Astrocyte (in vitro differentiated cells and primary cell): ENCODE measurements at regions not wholly inside any gene's neighbourhood (a gene's known extent, or its start where the extent isn't known, plus 50 kb on each side); places are given as distances from the start of the nearest gene placed in this dataset.
A peak's percentile ranks its signal among the peaks of the same experiment; 100 is the strongest.

Source experiments
- DNase-seq: peaks from one replicate; pipeline ENCODE4 v3.0.0-alpha.2; 2010; ENCODE audit warnings: low read depth
- FAIRE-seq: peaks from 2 replicates; lab custom pipeline; 2011; peaks lifted over from hg19 to GRCh38; lab: Jason Lieb, UNC
- H2AFZ ChIP-seq: 2 replicates; pipeline ENCODE4 v1.6.0; 2012; ENCODE audit warnings: low read depth, low read length, inconsistent platforms
- H3K27ac ChIP-seq: 2 replicates; pipeline ENCODE4 v1.5.1; 2011; ENCODE audit warnings: low read depth, low read length, inconsistent platforms
- H3K27me3 ChIP-seq: 2 replicates; pipeline ENCODE4 v1.6.0; 2011; ENCODE audit warnings: low read length, inconsistent platforms; ENCODE audit not compliant: insufficient read depth
- H3K36me3 ChIP-seq: 2 replicates; pipeline ENCODE4 v1.5.1; 2011; ENCODE audit warnings: low read length, inconsistent platforms; ENCODE audit not compliant: insufficient read depth
- H3K4me1 ChIP-seq: 2 replicates; pipeline ENCODE4 v1.5.1; 2011; ENCODE audit warnings: low read length, inconsistent platforms; ENCODE audit not compliant: insufficient read depth
- H3K4me2 ChIP-seq: 2 replicates; pipeline ENCODE4 v1.6.0; 2012; ENCODE audit warnings: low read length, inconsistent platforms
- H3K4me3 ChIP-seq: 2 replicates; pipeline ENCODE4 v1.5.1; 2011; ENCODE audit warnings: low read depth, mild to moderate bottlenecking, low read length, inconsistent platforms; ENCODE audit not compliant: insufficient read depth
- H3K79me2 ChIP-seq: 2 replicates; pipeline ENCODE4 v1.6.0; 2012; ENCODE audit warnings: mild to moderate bottlenecking, low read length, inconsistent platforms; ENCODE audit not compliant: insufficient read depth
- H3K9ac ChIP-seq: 2 replicates; pipeline ENCODE4 v1.6.0; 2012; ENCODE audit warnings: mild to moderate bottlenecking, low read length, inconsistent platforms
- H3K9me3 ChIP-seq: 2 replicates; pipeline ENCODE4 v1.5.1; 2012; ENCODE audit warnings: low read depth, mild to moderate bottlenecking, low read length, inconsistent platforms; ENCODE audit not compliant: insufficient read depth
- H4K20me1 ChIP-seq: 2 replicates; pipeline ENCODE4 v1.6.0; 2012; ENCODE audit warnings: low read length, inconsistent platforms; ENCODE audit not compliant: insufficient read depth
- H3K27ac Mint-ChIP-seq: one replicate; pipeline ENCODE4 v1.8.0; 2021; ENCODE audit warnings: mild to moderate bottlenecking, mixed read lengths; ENCODE audit not compliant: unreplicated experiment
- H3K27me3 Mint-ChIP-seq: one replicate; pipeline ENCODE4 v1.8.0; 2021; ENCODE audit warnings: low read depth, mixed read lengths; ENCODE audit not compliant: unreplicated experiment
- H3K36me3 Mint-ChIP-seq: one replicate; pipeline ENCODE4 v1.8.0; 2021; ENCODE audit warnings: low read depth, mixed read lengths; ENCODE audit not compliant: unreplicated experiment
- H3K4me1 Mint-ChIP-seq: one replicate; pipeline ENCODE4 v1.8.0; 2021; ENCODE audit warnings: low read depth, mixed read lengths; ENCODE audit not compliant: unreplicated experiment
- H3K4me3 Mint-ChIP-seq: one replicate; pipeline ENCODE4 v1.8.0; 2021; ENCODE audit warnings: mild to moderate bottlenecking, moderate library complexity, mixed read lengths; ENCODE audit not compliant: unreplicated experiment
- H3K9me3 Mint-ChIP-seq: one replicate; pipeline ENCODE4 v1.8.0; 2021; ENCODE audit warnings: mild to moderate bottlenecking, mixed read lengths; ENCODE audit not compliant: unreplicated experiment
- CTCF ChIP-seq: IDR thresholded peaks from 2 replicates; pipeline ENCODE4 v1.5.1; 2011; ENCODE audit warnings: low read depth, mild to moderate bottlenecking, inconsistent platforms, low read length, moderate library complexity; ENCODE audit not compliant: insufficient read depth
- EZH2 ChIP-seq: IDR thresholded peaks from 2 replicates; pipeline ENCODE4 v1.6.1; 2012; ENCODE audit warnings: mild to moderate bottlenecking, low read length, inconsistent platforms; ENCODE audit not compliant: insufficient read depth

- H3K4me3 Mint-ChIP-seq = no peak overlapping the region
- H3K4me2 ChIP-seq = peak overlapping the region; percentile 21
These were observed 94.9 kb downstream of the FAM161A start for GRCh38 chr2:61759005-61759404.

GRCh38 chr2:61758159-61758558, 95.7 kb downstream of the FAM161A start:
- H3K4me2 ChIP-seq = no peak overlapping the region
- no peak overlapping the region for H3K4me3 ChIP-seq
- no peaks in the 10 kb centered on the region for H3K27me3 ChIP-seq
- Mint-ChIP-seq H3K4me3 (no peak overlapping the region), H3K4me1 (peaks cover 7% of the 10 kb centered on the region), H3K27me3 (no peaks in the 10 kb centered on the region), H3K9me3 (peaks cover 14% of the 10 kb centered on the region), H3K27ac (no peak overlapping the region), H3K36me3 (peaks cover 3% of the 10 kb centered on the region)
- H2AFZ ChIP-seq = no peak overlapping the region
- H3K9me3 ChIP-seq = no peaks in the 10 kb centered on the region
- TF ChIP-seq EZH2 (no peak), CTCF (no peak)
- DNase-seq (no peak), FAIRE-seq (no peak)
- peaks cover 3% of the 10 kb centered on the region for H3K79me2 ChIP-seq
- H3K4me1 ChIP-seq = peaks cover 7% of the 10 kb centered on the region
- H3K36me3 ChIP-seq = no peaks in the 10 kb centered on the region
- no peaks in the 10 kb centered on the region for H4K20me1 ChIP-seq
- H3K27ac ChIP-seq = no peak overlapping the region
- H3K9ac ChIP-seq = no peak overlapping the region

More at GRCh38 chr2:61759005-61759404, 94.9 kb downstream of the FAM161A start:
- peaks cover 7% of the 10 kb centered on the region for H3K4me1 Mint-ChIP-seq
- no peaks in the 10 kb centered on the region for H3K27me3 ChIP-seq
- no peaks in the 10 kb centered on the region for H4K20me1 ChIP-seq
- no peaks in the 10 kb centered on the region for H3K9me3 ChIP-seq
- FAIRE-seq = no peak
- no peak overlapping the region for H3K9ac ChIP-seq
- DNase-seq = peak; percentile 71
- H3K36me3 ChIP-seq = no peaks in the 10 kb centered on the region
- peaks cover 7% of the 10 kb centered on the region for H3K4me1 ChIP-seq
- peaks cover 3% of the 10 kb centered on the region for H3K36me3 Mint-ChIP-seq
- no peak overlapping the region for H3K4me3 ChIP-seq
- H3K79me2 ChIP-seq = peaks cover 3% of the 10 kb centered on the region
- H3K9me3 Mint-ChIP-seq = peaks cover 10% of the 10 kb centered on the region
- no peak overlapping the region for H2AFZ ChIP-seq
- no peak for TF ChIP-seq CTCF
- no peak for TF ChIP-seq EZH2
- H3K27ac ChIP-seq = no peak overlapping the region
- H3K27me3 Mint-ChIP-seq = no peaks in the 10 kb centered on the region
- peak overlapping the region; percentile 3 for H3K27ac Mint-ChIP-seq

- no peaks in the 10 kb centered on the region for H3K36me3 ChIP-seq
- H3K79me2 ChIP-seq = no peaks in the 10 kb centered on the region
- H3K4me2 ChIP-seq = no peak overlapping the region
- H3K4me3 Mint-ChIP-seq = no peak overlapping the region
- DNase-seq (no peak), FAIRE-seq (no peak)
- H3K36me3 Mint-ChIP-seq = peaks cover 1% of the 10 kb centered on the region
- no peak overlapping the region for H3K27ac Mint-ChIP-seq
- no peak overlapping the region for H3K9ac ChIP-seq
- no peak overlapping the region for H3K4me3 ChIP-seq
- H3K9me3 Mint-ChIP-seq = peaks cover 11% of the 10 kb centered on the region
- TF ChIP-seq CTCF = no peak
- no peak for TF ChIP-seq EZH2
- no peaks in the 10 kb centered on the region for H4K20me1 ChIP-seq
- H3K27me3 Mint-ChIP-seq = no peaks in the 10 kb centered on the region
- peaks cover 10% of the 10 kb centered on the region for H3K4me1 Mint-ChIP-seq
- H2AFZ ChIP-seq = no peak overlapping the region
- H3K27me3 ChIP-seq = no peaks in the 10 kb centered on the region
- no peak overlapping the region for H3K27ac ChIP-seq
- H3K9me3 ChIP-seq = no peaks in the 10 kb centered on the region
- H3K4me1 ChIP-seq = no peaks in the 10 kb centered on the region
These were observed 100.3 kb downstream of the FAM161A start for GRCh38 chr2:61753512-61753911.
